Thymus (tissue), 11 donors: ENCODE measurements at regions not wholly inside any gene's neighbourhood (a gene's known extent, or its start where the extent isn't known, plus 50 kb on each side); places are given as distances from the start of the nearest gene placed in this dataset.

Experiments
- DNase-seq, 9 donors: peaks; one replicate each; pipeline ENCODE4 v3.0.0-alpha.2; 2013; ENCODE audit warnings: low spot score in 9 of 9, low read depth in 6 of 9, missing footprints in 1 of 9
- H3K27ac ChIP-seq, 2 donors: one replicate each; pipeline ENCODE4 v1.5.1; 2013; ENCODE audit warnings: control low read depth in 1 of 2, low read depth in 1 of 2, low read length in 1 of 2, mild to moderate bottlenecking in 1 of 2, moderate library complexity in 1 of 2
- H3K27me3 ChIP-seq, 2 donors: one replicate each; pipeline ENCODE4 v1.5.1; 2013; ENCODE audit warnings: low read length in 1 of 2; ENCODE audit not compliant: control insufficient read depth in 2 of 2, insufficient read depth in 1 of 2
- H3K36me3 ChIP-seq, 2 donors: one replicate each; pipeline ENCODE4 v1.5.1; 2013; ENCODE audit warnings: low read length in 1 of 2, mild to moderate bottlenecking in 1 of 2, moderate library complexity in 1 of 2; ENCODE audit not compliant: control insufficient read depth in 2 of 2, insufficient read depth in 2 of 2
- H3K4me1 ChIP-seq, 2 donors: one replicate each; pipeline ENCODE4 v1.5.1; 2013; ENCODE audit warnings: low read length in 2 of 2; ENCODE audit not compliant: control insufficient read depth in 2 of 2, insufficient read depth in 2 of 2
- H3K4me3 ChIP-seq, 2 donors: one replicate each; pipeline ENCODE4 v1.5.1; 2013; ENCODE audit warnings: low read length in 2 of 2, control low read depth in 1 of 2, mild to moderate bottlenecking in 1 of 2
- H3K9me3 ChIP-seq, 2 donors: one replicate each; pipeline ENCODE4 v1.5.1; 2013; ENCODE audit warnings: low read length in 1 of 2, mild to moderate bottlenecking in 1 of 2; ENCODE audit not compliant: control insufficient read depth in 2 of 2, insufficient read depth in 1 of 2
- WGBS: extraction: QIAGEN DNeasy Blood & Tissue Kit; methylation state at CpG from one replicate; pipeline ENCODE4 v1.1.7; 2013; 5-methylcytosine and 5-hydroxymethylcytosine counted together
- donor health status: healthy.

DNA sequence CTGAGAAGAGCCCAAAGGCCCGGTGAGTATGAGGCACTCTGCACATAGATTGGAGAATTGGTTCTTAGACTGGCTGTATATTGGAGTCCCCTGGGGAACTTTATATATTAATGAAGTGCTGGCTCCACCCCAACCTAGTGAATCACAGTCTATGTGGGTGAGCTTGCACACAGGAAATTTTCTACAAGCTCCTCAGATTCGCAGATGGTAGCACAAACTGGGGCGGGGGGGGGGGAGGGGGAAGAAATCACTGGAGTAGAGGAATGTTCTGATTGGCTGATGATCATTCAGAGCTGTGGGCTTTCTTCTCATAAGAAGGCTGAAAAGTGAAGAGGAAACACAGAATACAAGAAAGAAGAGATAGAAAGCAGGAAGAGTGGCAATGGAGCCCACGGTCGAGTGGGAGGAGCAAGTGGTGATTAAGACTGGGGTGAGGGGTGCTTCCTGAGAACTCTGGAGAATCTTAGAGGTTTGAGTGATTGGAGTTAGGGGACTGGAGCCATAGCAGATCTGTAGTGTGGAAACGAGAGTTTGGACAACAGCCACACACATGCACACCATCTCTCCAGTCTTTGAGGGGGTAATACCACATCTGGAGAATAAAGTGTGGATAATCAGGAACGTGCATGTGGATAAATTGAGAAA, 465.9 kb upstream of the DAB1 start:
- Histone ChIP-seq H3K9me3 (no peaks in the 10 kb centered on the region), H3K4me3 (no peak overlapping the region), H3K36me3 (no peaks in the 10 kb centered on the region), H3K4me1 (no peaks in the 10 kb centered on the region), H3K27me3 (no peaks in the 10 kb centered on the region), H3K27ac (no peak overlapping the region)
- 80% methylated on average over 7 of the region's 7 CpGs for WGBS
- no peak for DNase-seq

GRCh38 chr1:57887964-57888491, 464.2 kb upstream of the DAB1 start:
- Histone ChIP-seq H3K4me1 (no peaks in the 10 kb centered on the region), H3K9me3 (no peaks in the 10 kb centered on the region), H3K36me3 (no peaks in the 10 kb centered on the region), H3K4me3 (no peak overlapping the region), H3K27me3 (no peaks in the 10 kb centered on the region), H3K27ac (no peak overlapping the region)
- WGBS: 67% methylated on average over 5 of the region's 5 CpGs
- DNase-seq: no peak

DNA sequence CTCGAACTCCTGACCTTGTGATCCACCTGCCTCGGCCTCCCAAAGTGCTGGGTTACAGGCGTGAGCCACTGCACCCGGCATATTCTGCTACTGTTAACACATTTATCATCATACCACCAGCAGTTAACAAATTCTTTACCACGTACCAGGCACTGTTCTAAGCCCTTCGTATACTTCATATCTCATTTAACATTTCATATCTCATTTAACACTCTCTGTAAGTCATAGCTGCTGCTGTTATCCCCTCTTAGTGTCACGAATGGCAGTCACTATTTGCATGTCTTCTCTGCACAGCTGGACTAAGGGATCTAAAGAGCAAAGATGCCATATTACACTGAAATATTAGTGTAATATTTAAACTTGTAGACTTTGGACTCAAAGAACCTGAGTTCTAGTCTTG, 462.5 kb upstream of the DAB1 start:
- no peak for DNase-seq
- no peaks in the 10 kb centered on the region for H3K36me3 ChIP-seq
- H3K4me3 ChIP-seq: no peak overlapping the region
- H3K9me3 ChIP-seq: no peaks in the 10 kb centered on the region
- no peak overlapping the region for H3K27ac ChIP-seq
- WGBS: 91% methylated on average over 7 of the region's 7 CpGs
- H3K27me3 ChIP-seq: no peaks in the 10 kb centered on the region
- H3K4me1 ChIP-seq: no peaks in the 10 kb centered on the region

DNA sequence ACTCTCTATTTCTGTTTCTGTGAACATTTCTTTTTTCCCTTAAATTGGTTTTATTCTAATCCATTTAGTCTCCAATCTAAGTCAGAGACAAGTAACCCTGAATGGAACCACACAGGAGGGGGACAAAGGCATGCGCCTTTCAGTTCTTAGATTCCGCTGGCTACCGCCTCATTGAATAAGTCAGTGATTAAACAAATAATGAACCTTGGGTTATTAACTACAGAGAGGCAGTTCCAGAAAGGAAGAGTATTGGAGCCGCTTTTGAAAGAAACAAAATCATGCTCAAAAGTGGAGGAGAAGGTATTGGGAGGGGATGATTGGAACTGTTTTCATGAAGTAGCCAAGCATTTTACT, 459.8 kb upstream of the DAB1 start:
- DNase-seq: no peak
- Histone ChIP-seq H3K27me3 (no peaks in the 10 kb centered on the region), H3K27ac (no peak overlapping the region), H3K9me3 (no peaks in the 10 kb centered on the region), H3K4me1 (no peaks in the 10 kb centered on the region), H3K4me3 (no peak overlapping the region), H3K36me3 (no peaks in the 10 kb centered on the region)
- WGBS: 84% methylated on average over 4 of the region's 4 CpGs

DNA sequence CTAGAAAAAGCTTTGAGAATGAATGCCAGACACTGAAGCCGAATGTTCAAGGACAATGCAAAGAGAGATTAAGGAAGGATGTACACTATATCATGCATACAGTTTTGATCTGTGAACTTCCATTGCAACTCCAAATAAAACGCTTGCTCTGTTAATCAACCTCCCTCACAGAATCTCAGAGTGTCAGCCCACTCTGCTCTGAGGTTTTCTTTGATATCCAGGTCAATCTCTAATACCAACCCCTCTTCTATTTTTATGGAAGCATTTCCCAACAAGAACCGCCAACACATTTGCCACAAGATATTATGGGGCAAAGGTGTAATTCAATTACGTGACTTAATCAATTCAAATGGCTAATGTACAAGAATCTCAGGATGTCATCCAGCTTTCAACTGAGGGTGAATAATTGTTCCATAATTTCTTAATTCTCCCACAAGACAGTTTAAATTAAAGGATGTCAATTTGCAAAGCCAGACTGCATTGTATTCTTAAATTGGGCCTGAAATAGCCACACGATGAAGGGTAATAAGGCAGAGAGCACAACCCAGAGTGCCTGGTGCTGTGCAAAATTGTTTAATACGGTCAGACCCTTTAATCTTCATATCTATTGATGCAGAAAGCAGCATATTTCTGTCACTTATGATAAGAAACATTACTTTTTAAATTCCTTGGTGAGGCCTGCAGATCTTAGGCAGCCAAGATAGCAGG, 459.2 kb upstream of the DAB1 start:
- DNase-seq: no peak
- Histone ChIP-seq H3K4me3 (no peak overlapping the region), H3K9me3 (no peaks in the 10 kb centered on the region), H3K27ac (no peak overlapping the region), H3K36me3 (no peaks in the 10 kb centered on the region), H3K4me1 (no peaks in the 10 kb centered on the region), H3K27me3 (no peaks in the 10 kb centered on the region)
- WGBS: 94% methylated on average over 6 of the region's 6 CpGs

GRCh38 chr1:57882072-57882471, 458.2 kb upstream of the DAB1 start:
- no peaks in the 10 kb centered on the region for H3K36me3 ChIP-seq
- WGBS: 89% methylated on average over 3 of the region's 3 CpGs

GRCh38 chr1:57881639-57882038, 457.8 kb upstream of the DAB1 start:
- Histone ChIP-seq H3K27ac (no peak overlapping the region), H3K9me3 (no peaks in the 10 kb centered on the region), H3K4me3 (no peak overlapping the region), H3K27me3 (no peaks in the 10 kb centered on the region), H3K36me3 (no peaks in the 10 kb centered on the region), H3K4me1 (no peaks in the 10 kb centered on the region)
- DNase-seq: no peak
- WGBS: 74% methylated on average over 2 of the region's 2 CpGs

More at GRCh38 chr1:57882072-57882471, 458.2 kb upstream of the DAB1 start:
- no peak overlapping the region for H3K27ac ChIP-seq
- H3K9me3 ChIP-seq: no peaks in the 10 kb centered on the region
- H3K4me1 ChIP-seq: no peaks in the 10 kb centered on the region
- DNase-seq: no peak
- no peak overlapping the region for H3K4me3 ChIP-seq
- H3K27me3 ChIP-seq: no peaks in the 10 kb centered on the region

DNA sequence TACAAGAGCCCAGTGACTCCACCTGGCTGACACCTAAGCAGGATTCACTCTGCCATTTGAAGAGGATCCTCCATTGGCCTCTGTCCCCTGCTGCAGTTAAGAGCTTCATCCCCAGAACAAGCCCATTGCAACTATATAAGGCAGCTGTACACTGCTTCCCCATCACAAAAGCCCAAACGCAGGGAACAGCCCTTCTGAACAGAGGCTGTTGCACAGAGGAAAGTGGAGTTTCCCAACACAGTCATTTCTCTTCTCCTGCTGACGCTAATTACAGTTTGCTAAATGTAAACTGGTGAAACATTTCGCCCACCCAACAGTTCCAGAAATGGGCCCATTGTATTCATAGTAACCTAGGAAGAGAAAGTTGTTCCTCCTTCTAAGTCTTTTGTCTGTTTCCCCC, 455.8 kb upstream of the DAB1 start:
- Histone ChIP-seq H3K4me3 (no peak overlapping the region), H3K27me3 (no peaks in the 10 kb centered on the region), H3K36me3 (no peaks in the 10 kb centered on the region), H3K27ac (no peak overlapping the region), H3K4me1 (no peaks in the 10 kb centered on the region), H3K9me3 (no peaks in the 10 kb centered on the region)
- WGBS: 86% methylated on average over 3 of the region's 3 CpGs
- DNase-seq: no peak

- DNase-seq: no peak
- no peak overlapping the region for H3K27ac ChIP-seq
- H3K27me3 ChIP-seq: no peaks in the 10 kb centered on the region
- no peaks in the 10 kb centered on the region for H3K4me1 ChIP-seq
- H3K9me3 ChIP-seq: no peaks in the 10 kb centered on the region
- no peak overlapping the region for H3K4me3 ChIP-seq
- WGBS: 49% methylated on average over 2 of the region's 2 CpGs
- no peaks in the 10 kb centered on the region for H3K36me3 ChIP-seq
Measured at GRCh38 chr1:57874418-57874877, 450.6 kb upstream of the DAB1 start.
